Breast epithelium (tissue), 4 donors: ENCODE measurements at regions not wholly inside any gene's neighbourhood (a gene's known extent, or its start where the extent isn't known, plus 50 kb on each side); places are given as distances from the start of the nearest gene placed in this dataset.

Source experiments
- DNase-seq, 2 donors: peaks; one replicate each; pipeline ENCODE4 v3.0.0-alpha.2; 2019; ENCODE audit warnings: low spot score in 2 of 2
- H3K27ac ChIP-seq, 2 donors: fragments of 200-600 bp; sonication (generic) in 1 of 2; one replicate each; pipeline ENCODE4 v1.5.1; 2016 to 2019; ENCODE audit warnings: mild to moderate bottlenecking in 1 of 2
- H3K27me3 ChIP-seq, 2 donors: fragments of 200-600 bp; sonication (generic) in 1 of 2; one replicate each; pipeline versions ENCODE4 v1.5.1 to v1.6.0; 2017 to 2019; ENCODE audit warnings: control low read depth in 1 of 2, mild to moderate bottlenecking in 1 of 2
- H3K36me3 ChIP-seq: fragments of 200-600 bp; one replicate; pipeline ENCODE4 v1.5.1; 2019
- H3K4me1 ChIP-seq, 2 donors: fragments of 200-600 bp; sonication (generic); one replicate each; pipeline ENCODE4 v1.5.1; 2016 to 2019; ENCODE audit warnings: control low read depth in 1 of 2
- H3K4me3 ChIP-seq, 3 donors: fragments of 200-600 bp; sonication (generic); 1 replicate in 2 of 3; 2 replicates in 1 of 3; pipeline ENCODE4 v1.5.1; 2016 to 2019; ENCODE audit warnings: mild to moderate bottlenecking in 3 of 3, moderate library complexity in 2 of 3
- H3K9me3 ChIP-seq, 2 donors: fragments of 200-600 bp; sonication (generic) in 1 of 2; one replicate each; pipeline ENCODE4 v1.5.1; 2016 to 2019; ENCODE audit warnings: control low read depth in 1 of 2
- POLR2A ChIP-seq: fragments of 450-650 bp; IDR thresholded peaks from one replicate; pipeline ENCODE4 v1.6.1; 2016; ENCODE audit warnings: antibody characterized with exemption, mild to moderate bottlenecking, moderate library complexity
- POLR2AphosphoS5 ChIP-seq, 3 donors: sonication (generic); formaldehyde crosslinking; IDR thresholded peaks; one replicate each; pipeline ENCODE4 v1.6.1; 2017; ENCODE audit warnings: antibody characterized with exemption in 3 of 3
- intact Hi-C: fragments of 100-400 bp; cut with DNase I; formaldehyde crosslinking; loops from one replicate; pipeline ENCODE4 v1.15.1; 2023; ENCODE audit warnings: low total_unique reads
- TF ChIP-seq, protein P1 (sequence below), 3 donors: fragments of 450-650 bp; IDR thresholded peaks; one replicate each; pipeline ENCODE4 v1.5.1; 2016 to 2017; ENCODE audit warnings: antibody characterized with exemption in 3 of 3, mild to moderate bottlenecking in 3 of 3, moderate library complexity in 3 of 3

DNA sequence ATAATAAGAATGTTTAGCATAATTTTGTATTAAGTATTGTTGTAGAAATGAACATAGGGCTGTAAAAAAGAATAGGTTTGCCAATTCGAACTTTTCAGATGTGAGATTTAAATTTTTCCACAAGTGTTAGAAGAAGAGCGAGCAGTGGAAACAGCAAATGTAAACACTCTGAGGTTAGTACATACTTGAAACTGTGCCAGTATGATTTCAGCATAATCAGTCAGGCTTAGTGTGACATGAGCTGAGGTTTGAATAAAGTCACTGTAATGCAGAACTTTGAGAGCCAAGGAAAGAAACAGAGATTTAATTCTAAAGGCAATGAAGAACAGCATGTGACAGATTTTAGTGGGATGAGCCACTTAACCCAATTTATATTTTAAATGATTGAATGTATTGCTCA is 2166.4 kb downstream of the PCDH9 start:
- Histone ChIP-seq H3K27me3 (no peaks in the 10 kb centered on the region), H3K9me3 (no peaks in the 10 kb centered on the region), H3K36me3 (no peaks in the 10 kb centered on the region), H3K4me3 (no peak overlapping the region), H3K4me1 (no peaks in the 10 kb centered on the region), H3K27ac (no peak overlapping the region)
- TF ChIP-seq POLR2A (no peak), POLR2AphosphoS5 (IDR thresholded peaks at IDR 0.05) (no peak)
- TF ChIP-seq, protein P1, sequence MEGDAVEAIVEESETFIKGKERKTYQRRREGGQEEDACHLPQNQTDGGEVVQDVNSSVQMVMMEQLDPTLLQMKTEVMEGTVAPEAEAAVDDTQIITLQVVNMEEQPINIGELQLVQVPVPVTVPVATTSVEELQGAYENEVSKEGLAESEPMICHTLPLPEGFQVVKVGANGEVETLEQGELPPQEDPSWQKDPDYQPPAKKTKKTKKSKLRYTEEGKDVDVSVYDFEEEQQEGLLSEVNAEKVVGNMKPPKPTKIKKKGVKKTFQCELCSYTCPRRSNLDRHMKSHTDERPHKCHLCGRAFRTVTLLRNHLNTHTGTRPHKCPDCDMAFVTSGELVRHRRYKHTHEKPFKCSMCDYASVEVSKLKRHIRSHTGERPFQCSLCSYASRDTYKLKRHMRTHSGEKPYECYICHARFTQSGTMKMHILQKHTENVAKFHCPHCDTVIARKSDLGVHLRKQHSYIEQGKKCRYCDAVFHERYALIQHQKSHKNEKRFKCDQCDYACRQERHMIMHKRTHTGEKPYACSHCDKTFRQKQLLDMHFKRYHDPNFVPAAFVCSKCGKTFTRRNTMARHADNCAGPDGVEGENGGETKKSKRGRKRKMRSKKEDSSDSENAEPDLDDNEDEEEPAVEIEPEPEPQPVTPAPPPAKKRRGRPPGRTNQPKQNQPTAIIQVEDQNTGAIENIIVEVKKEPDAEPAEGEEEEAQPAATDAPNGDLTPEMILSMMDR (IDR thresholded peaks at IDR 0.05): no peak
- DNase-seq: no peak
- intact Hi-C loops: no loop called here

DNA sequence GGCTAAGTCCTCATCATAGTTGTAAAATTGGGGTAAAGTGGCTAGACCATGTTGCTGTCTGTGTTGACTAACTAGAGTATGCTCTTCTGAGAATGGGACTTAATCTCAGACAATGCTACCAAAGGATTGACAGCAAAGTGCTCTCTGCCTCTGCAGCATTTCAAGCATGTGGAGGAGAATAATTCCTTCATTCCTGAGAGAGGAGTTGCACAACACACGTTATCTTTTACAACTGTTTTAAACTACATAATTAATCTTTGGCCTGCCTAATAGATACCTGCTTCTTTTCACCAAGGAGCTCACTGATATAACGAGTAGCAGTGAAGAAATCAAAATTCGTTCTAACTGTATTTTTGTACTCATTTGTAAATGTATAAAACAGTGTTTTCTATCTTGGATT is 2172.2 kb downstream of the PCDH9 start:
- H3K4me3 ChIP-seq: no peak overlapping the region
- H3K27ac ChIP-seq: no peak overlapping the region
- H3K27me3 ChIP-seq: no peaks in the 10 kb centered on the region
- H3K36me3 ChIP-seq: no peaks in the 10 kb centered on the region
- no peak for DNase-seq
- intact Hi-C loops: no loop called here
- no peaks in the 10 kb centered on the region for H3K4me1 ChIP-seq
- H3K9me3 ChIP-seq: peaks cover 0 to 11% of the 10 kb centered on the region in 2 donors
- TF ChIP-seq, protein P1 (IDR thresholded peaks at IDR 0.05): no peak
- TF ChIP-seq POLR2AphosphoS5 (IDR thresholded peaks at IDR 0.05) (no peak), POLR2A (no peak)

DNA sequence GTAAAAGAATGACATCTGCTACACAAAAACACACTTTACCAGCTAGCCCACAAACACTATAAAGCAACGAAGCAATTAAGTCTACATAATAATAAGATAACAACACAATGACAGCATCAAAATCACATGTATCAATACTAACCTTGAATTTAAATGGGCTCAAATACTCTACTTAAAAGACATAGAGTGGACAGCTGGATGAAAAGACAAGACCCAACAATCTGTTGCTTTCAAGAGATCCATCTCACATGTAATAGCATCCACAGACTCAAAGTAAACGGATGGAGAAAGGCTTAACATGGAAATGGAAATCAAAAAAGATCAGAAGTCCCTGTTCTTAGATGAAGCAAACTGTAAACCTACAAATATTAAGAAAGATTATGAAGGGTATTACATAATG is 2175.9 kb downstream of the PCDH9 start:
- TF ChIP-seq, protein P1 (IDR thresholded peaks at IDR 0.05): no peak
- TF ChIP-seq POLR2A: no peak
- TF ChIP-seq POLR2AphosphoS5 (IDR thresholded peaks at IDR 0.05): no peak
- Histone ChIP-seq H3K4me1 (no peaks in the 10 kb centered on the region), H3K36me3 (peaks cover 4% of the 10 kb centered on the region), H3K4me3 (no peak overlapping the region), H3K27me3 (no peaks in the 10 kb centered on the region), H3K27ac (no peak overlapping the region), H3K9me3 (peaks cover 0 to 11% of the 10 kb centered on the region in 2 donors)
- intact Hi-C loops: no loop called here
- DNase-seq: no peak

DNA sequence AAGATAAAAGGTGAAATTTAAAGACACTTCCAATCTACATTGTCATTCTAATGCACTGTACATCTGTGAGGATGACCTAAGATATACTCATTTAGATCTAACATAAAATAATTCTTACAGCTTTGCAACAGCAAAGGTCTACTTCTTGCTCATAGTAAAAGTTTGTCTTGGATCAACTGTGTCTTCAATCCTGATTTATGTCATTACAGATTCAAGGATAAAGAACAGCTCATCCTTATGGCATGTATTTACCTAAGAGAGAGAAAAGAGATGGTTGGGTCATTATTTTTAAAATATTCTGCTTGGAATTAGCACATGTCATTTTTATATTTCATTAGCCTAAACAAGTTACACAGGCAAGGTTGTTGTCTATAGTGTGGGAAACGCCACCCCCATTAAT is 2193.1 kb downstream of the PCDH9 start:
- no peaks in the 10 kb centered on the region for H3K27me3 ChIP-seq
- no peak overlapping the region for H3K4me3 ChIP-seq
- no peaks in the 10 kb centered on the region for H3K4me1 ChIP-seq
- intact Hi-C loops: loop anchor here (5.0 kb wide), 1 partner anchor 820 kb away; no protein-coding TSS in a partner anchor
- no peak for DNase-seq
- no peak overlapping the region for H3K27ac ChIP-seq
- peaks cover 0 to 4% of the 10 kb centered on the region in 2 donors for H3K9me3 ChIP-seq
- H3K36me3 ChIP-seq: no peaks in the 10 kb centered on the region
- TF ChIP-seq, protein P1 (IDR thresholded peaks at IDR 0.05): no peak

DNA sequence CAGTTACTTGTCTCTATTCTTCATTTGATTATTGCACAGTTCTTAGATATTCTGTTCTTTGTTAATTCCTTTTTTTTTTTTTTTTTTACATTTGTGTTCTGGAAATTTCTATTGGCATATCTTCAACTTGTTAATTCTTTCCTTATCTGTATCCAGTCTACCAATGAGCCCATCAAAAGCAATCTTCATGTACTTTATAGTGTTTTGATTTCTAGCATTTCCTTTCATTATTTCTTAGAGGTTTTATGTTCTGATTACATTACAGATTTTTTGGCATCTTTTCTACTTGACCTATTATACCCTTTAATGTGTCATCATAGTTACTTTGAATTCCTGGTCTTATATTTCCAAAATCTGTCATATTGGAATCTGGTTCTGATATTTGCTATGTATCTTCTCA is 2194.8 kb downstream of the PCDH9 start:
- peaks cover 0 to 4% of the 10 kb centered on the region in 2 donors for H3K9me3 ChIP-seq
- no peak overlapping the region for H3K27ac ChIP-seq
- intact Hi-C loops: loop anchor here (5.0 kb wide), 1 partner anchor 822 kb away; no protein-coding TSS in a partner anchor
- no peaks in the 10 kb centered on the region for H3K36me3 ChIP-seq
- no peak for DNase-seq
- H3K4me3 ChIP-seq: no peak overlapping the region
- no peaks in the 10 kb centered on the region for H3K27me3 ChIP-seq
- H3K4me1 ChIP-seq: no peaks in the 10 kb centered on the region
- TF ChIP-seq, protein P1 (IDR thresholded peaks at IDR 0.05): no peak
- no peak for TF ChIP-seq POLR2A
- TF ChIP-seq POLR2AphosphoS5 (IDR thresholded peaks at IDR 0.05): no peak
